Fibroblast of mammary gland (primary cell): ENCODE measurements at regions not wholly inside any gene's neighbourhood (a gene's known extent, or its start where the extent isn't known, plus 50 kb on each side); places are given as distances from the start of the nearest gene placed in this dataset.

Experiments used
- DNase-seq: peaks from one replicate; pipeline ENCODE4 v3.0.0-alpha.2; 2010; ENCODE audit warnings: low read depth
- H3K4me3 ChIP-seq: 2 replicates; pipeline ENCODE4 v1.5.1; 2011; ENCODE audit warnings: low read depth, mild to moderate bottlenecking, low read length, moderate library complexity; ENCODE audit not compliant: control insufficient read depth
- CTCF ChIP-seq: conservative IDR thresholded peaks from 2 replicates; pipeline ENCODE4 v1.5.1; 2011; ENCODE audit warnings: low read depth, low read length, inconsistent platforms; ENCODE audit not compliant: control insufficient read depth, insufficient read depth

DNA sequence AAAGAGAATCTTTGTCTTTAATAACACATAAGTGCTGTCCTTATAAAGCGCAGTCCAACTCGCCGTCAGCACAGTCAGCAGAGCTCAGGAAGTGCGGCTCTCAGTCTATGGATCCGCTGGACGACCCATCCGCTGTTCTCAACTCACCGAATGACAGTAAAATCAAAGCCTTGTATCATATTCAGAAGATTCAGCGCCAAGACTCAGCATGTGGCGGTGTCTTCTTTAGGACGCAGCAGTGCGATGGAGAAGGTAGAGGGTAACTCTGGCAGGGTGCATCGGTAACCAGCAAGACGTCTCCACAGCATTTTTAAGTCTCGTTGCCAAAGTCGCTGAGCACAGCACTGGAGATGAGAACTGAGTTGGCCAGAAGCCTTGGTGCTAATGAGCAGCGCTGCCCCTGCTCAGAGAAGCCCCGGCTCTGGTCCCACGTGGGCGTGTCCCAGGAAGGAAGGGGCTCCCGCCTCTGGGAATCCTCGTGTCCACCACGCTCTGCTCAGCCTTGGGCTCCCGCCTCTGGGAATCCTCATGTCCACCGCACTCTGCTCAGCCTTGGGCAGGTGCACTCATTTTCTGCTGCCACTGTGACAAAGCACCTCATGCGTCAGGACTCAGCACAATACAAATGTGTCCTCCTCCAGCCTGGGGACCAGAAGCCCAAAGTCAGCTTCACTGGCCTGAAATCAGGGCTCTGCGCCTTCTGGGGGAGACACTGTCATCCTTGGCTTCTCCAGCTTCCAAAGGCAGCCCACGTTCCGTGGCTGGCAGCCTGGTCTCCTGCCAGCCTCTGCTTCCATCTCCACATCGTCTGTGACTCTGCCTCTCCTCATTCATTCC lies 238.0 kb upstream of the SALL3 start:
- no peak overlapping the region for H3K4me3 ChIP-seq
- no peak for TF ChIP-seq CTCF
- no peak for DNase-seq

DNA sequence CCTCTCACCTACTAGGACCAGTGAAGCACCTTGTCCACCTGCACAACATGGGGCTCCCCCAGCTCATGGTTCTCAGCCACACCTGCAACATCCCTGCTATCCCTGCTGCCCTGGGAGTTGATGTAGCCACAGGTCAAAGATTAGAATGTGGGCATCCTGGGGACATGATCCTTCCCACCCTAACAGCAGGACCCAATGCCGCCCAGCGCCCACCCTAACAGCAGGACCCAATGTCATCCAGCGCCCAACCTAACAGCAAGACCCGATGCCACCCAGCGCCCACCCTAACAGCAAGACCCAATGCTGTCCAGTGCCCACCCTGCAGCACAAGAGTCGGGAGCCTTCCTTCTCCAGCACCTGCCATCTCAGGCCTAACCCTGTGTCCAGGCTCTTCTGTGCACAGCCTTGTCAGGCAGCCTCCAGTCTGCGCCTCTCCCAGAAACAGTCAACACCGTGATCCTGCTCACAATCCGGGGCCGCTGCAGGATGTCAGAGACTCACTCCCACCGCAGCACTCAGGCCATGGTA lies 237.3 kb upstream of the SALL3 start:
- no peak overlapping the region for H3K4me3 ChIP-seq
- no peak for DNase-seq
- no peak for TF ChIP-seq CTCF

GRCh38 chr18:78743078-78743477 lies 236.5 kb upstream of the SALL3 start:
- no peak for DNase-seq
- no peak for TF ChIP-seq CTCF
- no peak overlapping the region for H3K4me3 ChIP-seq

GRCh38 chr18:78751664-78752063 lies 228.0 kb upstream of the SALL3 start:
- no peak for DNase-seq
- TF ChIP-seq CTCF = no peak
- H3K4me3 ChIP-seq = no peak overlapping the region

DNA sequence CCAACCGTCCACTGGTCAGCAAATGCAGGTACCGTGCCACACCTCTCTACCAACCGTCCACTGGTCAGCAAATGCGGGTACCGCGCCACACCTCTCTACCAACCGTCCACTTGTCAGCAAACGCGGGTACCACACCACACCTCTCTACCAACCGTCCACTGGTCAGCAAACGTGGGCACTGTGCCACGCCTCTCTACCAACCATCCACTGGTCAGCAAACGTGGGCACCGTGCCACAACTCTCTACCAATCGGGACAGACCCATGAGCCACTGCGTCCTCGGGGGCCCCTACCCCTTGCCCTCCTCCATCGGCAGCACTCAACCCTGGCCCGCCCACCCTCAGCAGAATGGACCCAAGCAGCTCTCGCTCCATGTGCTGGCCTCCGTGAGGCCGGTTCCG lies 226.4 kb upstream of the SALL3 start:
- TF ChIP-seq CTCF = no peak
- no peak for DNase-seq
- no peak overlapping the region for H3K4me3 ChIP-seq

GRCh38 chr18:78754311-78755043 lies 225.1 kb upstream of the SALL3 start:
- H3K4me3 ChIP-seq = no peak overlapping the region
- no peak for DNase-seq
- no peak for TF ChIP-seq CTCF
